K562 (cell line): ENCODE measurements at regions not wholly inside any gene's neighbourhood (a gene's known extent, or its start where the extent isn't known, plus 50 kb on each side); places are given as distances from the start of the nearest gene placed in this dataset.

ENCODE experiments used
- CEBPG ChIP-seq, 3 experiments: fragments of 200-800 bp in 1 of 3; sonication (Bioruptor generic) in 1 of 3; sonication (generic) in 1 of 3; formaldehyde crosslinking in 1 of 3; IDR thresholded peaks in 2 of 3; conservative IDR thresholded peaks in 1 of 3; 2 replicates each; pipeline versions ENCODE4 v1.6.1 to v1.8.0; 2016 to 2022; ENCODE audit warnings: missing compliant biosample characterization in 2 of 3, missing genetic modification characterization in 2 of 3, mild to moderate bottlenecking in 1 of 3, missing genetic modification reagents in 1 of 3
- ELF2 ChIP-seq: fragments of 250-450 bp; sonication (Bioruptor Pico); IDR thresholded peaks from 2 replicates; pipeline ENCODE4 v1.5.0; 2021; ENCODE audit warnings: mild to moderate bottlenecking
- EWSR1 ChIP-seq: fragments of 450-650 bp; IDR thresholded peaks from 2 replicates; pipeline ENCODE4 v1.6.1; 2018; ENCODE audit warnings: borderline replicate concordance, mild to moderate bottlenecking, low read depth, moderate library complexity; ENCODE audit not compliant: partially characterized antibody
- HDAC3 ChIP-seq: fragments of 450-650 bp; IDR thresholded peaks from 2 replicates; pipeline ENCODE4 v1.6.1; 2018; ENCODE audit warnings: borderline replicate concordance, mild to moderate bottlenecking, moderate library complexity; ENCODE audit not compliant: partially characterized antibody
- NFRKB ChIP-seq: fragments of 450-650 bp; IDR thresholded peaks from 2 replicates; pipeline ENCODE4 v1.6.1; 2016; ENCODE audit warnings: low read depth
- SFPQ ChIP-seq: fragments of 200-400 bp; formaldehyde crosslinking; IDR thresholded peaks from 2 replicates; pipeline ENCODE4 v1.6.1; 2017; ENCODE audit warnings: mild to moderate bottlenecking, low read depth, low read length, moderate library complexity
- SNAPC5 ChIP-seq: fragments of 250-450 bp; sonication (Bioruptor Pico); IDR thresholded peaks from 2 replicates; pipeline ENCODE4 v1.8.0; 2021; ENCODE audit warnings: moderate library complexity, mild to moderate bottlenecking, inconsistent platforms
- SOX6 ChIP-seq: fragments of 450-650 bp; IDR thresholded peaks from 2 replicates; pipeline ENCODE4 v1.6.1; 2014; ENCODE audit warnings: mild to moderate bottlenecking
- TARDBP ChIP-seq: fragments of 450-650 bp; IDR thresholded peaks from 2 replicates; pipeline ENCODE4 v1.6.1; 2016
- ZBTB40 ChIP-seq, 2 experiments: fragments of 450-650 bp in 1 of 2; sonication (generic) in 1 of 2; formaldehyde crosslinking in 1 of 2; IDR thresholded peaks; 2 replicates each; pipeline versions ENCODE4 v1.7.1 to v1.9.0; 2016 to 2022; ENCODE audit warnings: inconsistent platforms in 1 of 2, mild to moderate bottlenecking in 1 of 2, missing genetic modification reagents in 1 of 2
- ZFP91 ChIP-seq: sonication (generic); formaldehyde crosslinking; IDR thresholded peaks from 2 replicates; pipeline ENCODE4 v1.8.0; 2022; ENCODE audit warnings: mild to moderate bottlenecking, missing genetic modification reagents

- no peak for TF ChIP-seq ZFP91 (CRISPR knock-in tag)
- no peak for TF ChIP-seq NFRKB
- no peak for TF ChIP-seq HDAC3
- no peak for TF ChIP-seq SNAPC5 (CRISPR knock-in tag)
- no peak for TF ChIP-seq ZBTB40 (IDR thresholded peaks at IDR 0.05)
- TF ChIP-seq ZBTB40 (CRISPR knock-in tag; IDR thresholded peaks at IDR 0.05), result no peak
- no peak for TF ChIP-seq TARDBP
- 0 out of 2 replicates have a peak, but pooled peaks have one; percentile 8 for TF ChIP-seq SOX6
- TF ChIP-seq ELF2 (CRISPR knock-in tag), result no peak
- TF ChIP-seq SFPQ, result no peak
- no peak for TF ChIP-seq EWSR1
- TF ChIP-seq CEBPG (CRISPR knock-in tag; IDR thresholded peaks at IDR 0.05), result no peak
- TF ChIP-seq CEBPG (tag; conservative IDR thresholded peaks at IDR 0.05 in 1 of 2, IDR thresholded peaks at IDR 0.05 in 1 of 2), result no peak
These were observed 219.1 kb downstream of the C9orf50 start (continued) for GRCh38 chr9:129401623-129402370.
